C4-2B (cell line): ENCODE measurements at regions not wholly inside any gene's neighbourhood (a gene's known extent, or its start where the extent isn't known, plus 50 kb on each side); places are given as distances from the start of the nearest gene placed in this dataset.

Experiments used
- ZFX ChIP-seq: fragments of 450-650 bp; IDR thresholded peaks from 2 replicates; pipeline ENCODE4 v1.6.1; 2017
- TF ChIP-seq, protein P1 (sequence below): fragments of 450-650 bp; conservative IDR thresholded peaks from 2 replicates; pipeline ENCODE4 v1.5.1; 2017; ENCODE audit warnings: mild to moderate bottlenecking

DNA sequence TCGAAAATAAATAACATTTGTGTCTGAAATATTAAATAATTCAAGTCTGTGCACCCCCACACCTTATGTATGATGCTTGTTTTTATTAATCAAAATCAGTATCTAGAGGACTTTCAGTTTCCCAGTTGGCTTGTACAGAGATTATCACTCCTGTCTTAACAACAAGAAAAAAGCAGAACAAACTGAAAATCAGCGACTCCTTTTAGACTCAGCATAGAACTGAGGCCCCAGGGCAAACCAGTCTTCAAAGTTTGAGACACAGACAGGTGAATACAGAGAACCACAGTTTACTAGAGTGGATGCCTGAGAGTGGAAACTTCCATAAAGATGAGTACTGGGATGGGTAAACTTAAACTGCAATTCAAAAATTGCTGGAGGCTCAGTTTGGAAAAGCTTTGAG, 142.8 kb upstream of the KLF8 start:
- TF ChIP-seq, protein P1, sequence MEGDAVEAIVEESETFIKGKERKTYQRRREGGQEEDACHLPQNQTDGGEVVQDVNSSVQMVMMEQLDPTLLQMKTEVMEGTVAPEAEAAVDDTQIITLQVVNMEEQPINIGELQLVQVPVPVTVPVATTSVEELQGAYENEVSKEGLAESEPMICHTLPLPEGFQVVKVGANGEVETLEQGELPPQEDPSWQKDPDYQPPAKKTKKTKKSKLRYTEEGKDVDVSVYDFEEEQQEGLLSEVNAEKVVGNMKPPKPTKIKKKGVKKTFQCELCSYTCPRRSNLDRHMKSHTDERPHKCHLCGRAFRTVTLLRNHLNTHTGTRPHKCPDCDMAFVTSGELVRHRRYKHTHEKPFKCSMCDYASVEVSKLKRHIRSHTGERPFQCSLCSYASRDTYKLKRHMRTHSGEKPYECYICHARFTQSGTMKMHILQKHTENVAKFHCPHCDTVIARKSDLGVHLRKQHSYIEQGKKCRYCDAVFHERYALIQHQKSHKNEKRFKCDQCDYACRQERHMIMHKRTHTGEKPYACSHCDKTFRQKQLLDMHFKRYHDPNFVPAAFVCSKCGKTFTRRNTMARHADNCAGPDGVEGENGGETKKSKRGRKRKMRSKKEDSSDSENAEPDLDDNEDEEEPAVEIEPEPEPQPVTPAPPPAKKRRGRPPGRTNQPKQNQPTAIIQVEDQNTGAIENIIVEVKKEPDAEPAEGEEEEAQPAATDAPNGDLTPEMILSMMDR = no peak
- TF ChIP-seq ZFX = no peak
